NCI-H2029 (cell line): ENCODE measurements at regions not wholly inside any gene's neighbourhood (a gene's known extent, or its start where the extent isn't known, plus 50 kb on each side); places are given as distances from the start of the nearest gene placed in this dataset.
"Not testable (repeated sequence)": the region's sequence is repeated elsewhere in the genome, so short reads cannot be mapped to it uniquely, and the experiment has no call there.

ENCODE experiments used
- DNase-seq: peaks from one replicate; lab custom pipeline; 2025; lab: John Stamatoyannopoulos, UW

- DNase-seq: no peak
Observed at GRCh38 chr4:27638163-27638915, 777.7 kb downstream of the STIM2 start.

GRCh38 chr4:27643101-27643500 lies 782.5 kb downstream of the STIM2 start:
- DNase-seq: no peak

- DNase-seq: no peak
Observed at GRCh38 chr4:27648416-27648815, 787.8 kb downstream of the STIM2 start.

GRCh38 chr4:27662426-27662825 lies 801.8 kb downstream of the STIM2 start:
- DNase-seq: no peak

- no peak for DNase-seq
Observed at GRCh38 chr4:27666943-27667342, 806.3 kb downstream of the STIM2 start.

- DNase-seq: no peak
Observed at GRCh38 chr4:27668001-27668400, 807.4 kb downstream of the STIM2 start.

GRCh38 chr4:27678027-27678426 lies 817.4 kb downstream of the STIM2 start:
- no peak for DNase-seq

GRCh38 chr4:27684610-27685011 lies 824.0 kb downstream of the STIM2 start:
- peak; percentile 22 for DNase-seq

GRCh38 chr4:27685091-27685490 lies 824.5 kb downstream of the STIM2 start:
- DNase-seq: no peak

- DNase-seq: no peak
Observed at GRCh38 chr4:27685947-27686346, 825.3 kb downstream of the STIM2 start.

- peak; percentile 36 for DNase-seq
Observed at GRCh38 chr4:27692158-27692557, 831.5 kb downstream of the STIM2 start.

- no peak for DNase-seq
Observed at GRCh38 chr4:27692868-27693634, 832.4 kb downstream of the STIM2 start.

- DNase-seq: not testable (repeated sequence)
Observed at GRCh38 chr4:27696257-27696656, 835.6 kb downstream of the STIM2 start.

- DNase-seq: no peak
Observed at GRCh38 chr4:27701606-27702005, 841.0 kb downstream of the STIM2 start.

- DNase-seq: no peak
Observed at GRCh38 chr4:27702730-27703431, 842.2 kb downstream of the STIM2 start.

- DNase-seq: no peak
Observed at GRCh38 chr4:27703771-27704170, 843.1 kb downstream of the STIM2 start.

- no peak for DNase-seq
Observed at GRCh38 chr4:27711041-27711440, 850.4 kb downstream of the STIM2 start.

GRCh38 chr4:27714073-27714472 lies 853.4 kb downstream of the STIM2 start:
- peak; percentile 68 for DNase-seq

- DNase-seq: no peak
Observed at GRCh38 chr4:27716693-27717430, 856.2 kb downstream of the STIM2 start.

- DNase-seq: no peak
Observed at GRCh38 chr4:27717431-27717755, 856.8 kb downstream of the STIM2 start.

GRCh38 chr4:27720010-27720766 lies 859.5 kb downstream of the STIM2 start:
- no peak for DNase-seq

GRCh38 chr4:27721193-27721592 lies 860.6 kb downstream of the STIM2 start:
- DNase-seq: no peak
